ENCODE measurements at regions not wholly inside any gene's neighbourhood (a gene's known extent, or its start where the extent isn't known, plus 50 kb on each side); places are given as distances from the start of the nearest gene placed in this dataset.
"Not testable (repeated sequence)": the region's sequence is repeated elsewhere in the genome, so short reads cannot be mapped to it uniquely, and the experiment has no call there.

GRCh38 chr1:230556453-230556852, 85.8 kb upstream of the COG2 start:
- no peak for DNase-seq (ENCODE audit: low read depth)

DNA sequence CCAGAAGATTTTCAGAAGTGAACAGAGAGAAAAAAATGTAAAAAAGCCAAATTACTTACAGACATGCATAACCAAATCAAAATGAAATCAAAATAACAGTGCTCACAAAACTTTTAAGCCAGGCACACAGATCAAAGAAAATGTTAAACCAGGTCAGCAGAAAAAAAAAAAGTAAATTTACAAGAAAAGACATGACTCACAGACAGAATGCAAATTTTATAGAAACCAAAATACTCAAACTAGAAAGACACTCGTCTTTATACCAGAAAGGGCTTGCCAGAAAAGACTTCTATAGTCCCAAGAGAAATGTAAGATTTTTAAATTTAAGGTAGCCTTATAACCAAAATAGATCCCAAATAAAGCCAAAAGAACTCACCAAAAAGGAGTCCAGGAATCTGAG, 86.5 kb upstream of the COG2 start:
- no peak for DNase-seq (ENCODE audit: low read depth)

DNA sequence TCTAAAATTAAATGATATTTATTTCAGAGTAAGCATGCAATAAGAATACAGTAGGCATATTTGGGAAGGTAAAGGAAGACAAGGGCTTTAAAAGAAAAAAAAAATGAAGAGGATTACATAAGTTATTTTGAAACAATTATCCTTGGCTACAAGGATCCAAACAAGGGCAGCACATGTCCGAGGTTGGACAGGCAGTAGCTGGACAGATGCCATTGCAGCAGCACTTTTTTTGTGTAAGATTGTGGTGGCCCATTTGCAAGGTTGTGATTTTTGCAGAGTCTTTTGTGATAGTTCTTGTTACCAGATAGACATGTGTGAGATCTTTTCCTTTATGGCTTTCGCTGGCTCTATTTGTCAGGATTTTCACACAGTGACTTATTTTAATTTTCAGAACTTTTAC, 89.4 kb upstream of the COG2 start:
- no peak for DNase-seq (ENCODE audit: low read depth)

DNA sequence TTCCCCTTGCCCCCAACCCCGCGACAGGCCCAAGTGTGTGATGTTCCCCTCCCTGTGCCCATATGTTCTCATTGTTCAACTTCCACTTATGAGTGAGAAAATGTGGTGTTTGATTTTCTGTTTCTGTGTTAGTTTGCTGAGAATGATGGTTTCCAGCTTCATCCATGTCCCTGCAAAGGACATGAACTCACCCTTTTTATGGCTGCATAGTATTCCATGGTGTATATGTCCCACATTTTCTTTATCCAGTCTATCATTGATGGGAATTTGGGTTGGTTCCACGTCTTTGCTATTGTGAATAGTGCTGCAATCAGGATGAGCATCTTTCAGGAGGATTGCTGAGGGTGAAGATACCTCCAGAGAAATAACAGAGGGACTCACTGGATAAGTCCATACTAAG, 91.3 kb upstream of the COG2 start:
- DNase-seq (ENCODE audit: low read depth): not testable (repeated sequence)

DNA sequence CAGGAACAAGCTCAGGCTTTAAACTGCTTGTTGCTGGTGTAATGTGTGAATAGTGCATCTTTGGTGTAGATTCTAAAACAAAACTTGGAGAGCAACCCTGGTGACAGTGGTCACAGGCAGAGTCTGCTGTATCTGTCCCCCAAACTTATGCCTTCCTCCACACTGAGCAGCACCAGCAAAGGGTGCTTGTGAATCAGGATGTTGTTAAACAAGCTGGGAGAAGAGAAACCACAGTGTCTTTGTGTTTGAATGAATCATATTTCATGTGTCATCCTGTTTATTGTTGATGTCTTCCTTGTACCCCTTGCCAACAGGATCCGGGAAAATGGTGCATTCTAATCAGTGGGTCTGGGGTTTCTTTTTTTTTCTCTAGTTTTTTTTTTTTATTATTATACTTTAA, 91.9 kb upstream of the COG2 start:
- DNase-seq (ENCODE audit: low read depth): peak; percentile 39

DNA sequence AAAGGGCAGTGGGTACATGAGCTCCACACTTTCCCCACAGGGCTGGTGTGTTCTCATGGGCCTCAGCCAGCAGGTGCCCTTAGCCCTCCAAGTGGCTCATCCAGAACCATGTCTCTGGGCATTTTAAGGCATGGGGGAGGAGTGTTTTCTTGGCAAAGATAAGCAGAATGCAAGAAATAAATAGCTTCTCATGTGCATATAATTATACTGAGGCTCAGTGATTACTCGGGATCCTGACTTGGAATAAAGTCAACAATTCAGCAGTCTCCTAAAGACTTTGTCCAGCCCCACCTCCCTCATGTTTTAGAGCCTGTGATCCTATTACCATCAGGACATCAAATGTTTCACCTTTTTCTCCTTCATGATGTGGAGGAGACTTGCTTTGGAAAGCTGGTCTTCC, 92.7 kb upstream of the COG2 start:
- DNase-seq (ENCODE audit: low read depth): no peak

DNA sequence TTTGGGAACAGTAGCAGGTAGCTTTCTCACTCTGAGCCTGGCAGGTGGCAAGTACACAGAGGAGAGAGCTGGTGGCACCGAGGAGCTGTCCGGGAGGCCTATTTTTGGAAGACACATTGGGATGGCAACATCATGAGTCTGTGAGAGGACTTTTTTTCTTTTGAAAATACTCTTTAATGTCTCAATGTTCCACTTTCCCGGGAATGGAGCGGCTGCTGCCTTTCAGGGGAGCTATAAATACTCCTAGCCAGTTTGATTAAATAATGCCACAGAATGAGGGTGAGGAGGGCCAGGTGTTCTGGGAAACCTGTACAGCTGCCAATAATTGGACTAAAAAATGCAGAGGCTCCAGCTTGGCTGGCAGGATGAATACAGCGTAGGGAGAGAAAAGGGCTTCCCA, 93.3 kb upstream of the COG2 start:
- no peak for DNase-seq (ENCODE audit: low read depth)

- no peak for DNase-seq (ENCODE audit: low read depth)
Measured at GRCh38 chr1:230548357-230548756, 93.9 kb upstream of the COG2 start.

- DNase-seq (ENCODE audit: low read depth): no peak
Measured at GRCh38 chr1:230545181-230545580, 97.1 kb upstream of the COG2 start.

DNA sequence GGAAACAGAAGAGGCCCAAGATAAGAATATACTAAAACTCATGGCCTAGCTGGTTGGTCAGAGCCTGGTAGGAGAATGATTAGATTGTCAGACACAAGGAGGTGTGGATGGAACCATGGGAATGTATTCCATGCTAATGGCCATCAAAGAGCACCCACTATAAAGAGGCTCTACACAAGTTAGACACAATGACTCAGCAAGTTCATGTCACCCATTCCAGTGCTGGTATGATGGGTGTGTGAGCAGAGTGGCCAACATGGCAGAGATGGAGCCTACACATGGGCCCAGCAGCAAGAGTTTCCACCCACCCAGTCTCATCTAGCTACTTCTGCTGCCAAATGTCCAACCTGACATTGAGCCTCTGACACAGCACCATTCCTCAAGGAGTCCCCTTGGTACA, 97.5 kb upstream of the COG2 start:
- no peak for DNase-seq (ENCODE audit: low read depth)

DNA sequence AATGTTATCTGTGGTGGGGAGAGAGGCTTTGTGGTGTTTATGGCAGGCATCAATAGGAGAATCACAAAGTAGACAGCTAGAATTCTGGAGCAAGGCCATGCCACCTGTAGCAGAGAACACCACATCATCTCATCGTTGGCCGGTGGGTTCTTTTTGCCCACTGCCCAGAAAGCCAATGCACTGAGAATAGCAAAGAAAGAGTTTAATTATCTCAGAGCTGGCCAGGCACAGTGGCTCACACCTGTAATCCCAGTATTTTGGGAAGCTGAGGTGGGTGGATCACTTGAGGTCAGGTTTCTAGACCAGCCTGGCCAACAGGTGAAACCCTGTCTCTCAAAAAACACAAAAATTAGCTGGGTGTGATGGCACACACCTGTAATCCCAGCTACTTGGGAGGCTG, 99.2 kb upstream of the COG2 start:
- DNase-seq (ENCODE audit: low read depth): no peak

GRCh38 chr1:230542681-230543080, 99.6 kb upstream of the COG2 start:
- DNase-seq (ENCODE audit: low read depth): no peak

DNA sequence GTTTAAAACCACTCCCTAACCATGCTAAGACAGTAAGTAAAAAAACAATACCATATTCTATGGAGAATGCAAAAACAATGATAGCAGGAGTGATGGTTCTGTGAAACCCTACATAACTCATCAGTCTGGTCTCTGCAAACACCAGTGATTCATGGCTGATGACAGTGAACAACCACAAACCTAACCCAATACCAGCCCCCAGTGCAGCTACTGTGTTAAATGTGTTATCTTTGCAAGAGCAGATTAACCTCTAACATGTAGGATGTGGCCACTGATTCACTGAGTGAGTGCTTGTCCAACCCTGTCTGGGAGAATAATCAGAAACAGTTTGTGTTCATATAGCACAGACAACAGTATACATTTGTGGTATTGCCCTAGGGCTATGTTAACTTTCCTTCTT, 100.2 kb upstream of the COG2 start:
- DNase-seq (ENCODE audit: low read depth): peak; percentile 77

DNA sequence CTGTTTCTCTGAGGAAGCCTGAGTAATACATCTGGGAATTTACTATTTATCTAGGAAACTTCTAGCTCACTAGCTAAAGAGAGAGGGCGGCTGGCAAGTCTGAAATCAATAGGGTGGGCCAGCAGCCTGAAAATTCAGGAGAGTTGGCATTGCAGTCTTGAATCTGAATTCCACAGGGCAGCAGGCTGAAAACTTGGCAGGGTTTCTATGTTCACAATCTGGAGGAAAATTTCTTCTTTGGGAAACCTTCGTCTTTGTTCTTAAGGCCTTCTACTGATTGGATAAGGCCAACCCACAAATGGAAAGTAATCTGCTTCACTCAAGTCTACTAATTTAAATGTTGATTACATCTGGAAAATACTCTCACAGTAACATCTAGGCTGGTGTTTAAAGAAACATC, 101.0 kb upstream of the COG2 start:
- no peak for DNase-seq (ENCODE audit: low read depth)

GRCh38 chr1:230540421-230541155, 101.7 kb upstream of the COG2 start:
- DNase-seq (ENCODE audit: low read depth): no peak

- DNase-seq (ENCODE audit: low read depth): no peak
Measured at GRCh38 chr1:230537456-230537855, 104.8 kb upstream of the COG2 start.

DNA sequence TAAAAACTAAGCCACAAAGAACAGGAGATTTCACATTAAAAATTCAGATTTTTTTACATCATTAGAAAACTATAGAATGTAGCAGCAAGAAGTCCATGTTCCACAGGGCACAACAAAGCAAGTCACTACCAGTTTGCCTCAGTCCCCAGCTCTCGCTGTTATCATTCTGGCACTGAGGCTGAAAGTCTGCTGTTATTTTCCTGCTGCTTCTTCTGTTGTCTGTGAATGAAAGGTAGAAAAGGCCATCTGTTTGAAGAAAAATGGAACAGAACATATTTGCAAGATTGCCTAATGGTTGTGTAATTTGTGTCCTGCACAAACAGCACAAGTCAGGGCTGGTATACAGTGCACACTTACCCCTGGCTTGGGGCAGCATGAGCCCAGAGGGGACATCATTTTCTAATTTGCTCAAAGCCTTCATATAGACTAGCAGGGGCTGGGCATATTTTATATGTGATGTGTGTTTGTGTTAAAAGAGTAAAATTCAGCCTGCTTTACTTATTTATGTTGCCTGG, 105.6 kb upstream of the COG2 start:
- DNase-seq (ENCODE audit: low read depth): no peak

GRCh38 chr1:230534224-230534623, 108.1 kb upstream of the COG2 start:
- no peak for DNase-seq (ENCODE audit: low read depth)

GRCh38 chr1:230531103-230531502, 105.0 kb upstream of the PGBD5 start:
- DNase-seq (ENCODE audit: low read depth): no peak

DNA sequence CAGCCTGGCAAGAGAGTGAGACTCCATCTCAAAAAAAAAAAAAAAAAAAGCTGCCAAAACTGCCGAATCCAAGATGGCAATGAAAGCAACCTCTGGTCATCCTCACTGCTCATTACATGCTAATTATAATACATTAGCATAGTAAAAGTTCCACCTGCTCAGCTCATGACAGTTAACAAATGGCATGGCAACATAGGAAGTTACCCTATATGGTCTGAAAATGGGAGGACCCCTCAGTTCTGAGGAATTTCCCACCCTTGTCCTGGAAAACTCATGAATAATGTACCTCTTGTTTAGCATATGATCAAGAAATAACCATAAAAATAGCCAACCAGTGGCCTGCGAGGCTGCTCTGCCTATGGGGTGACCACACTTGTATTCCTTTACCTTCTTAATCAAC, 93.1 kb upstream of the PGBD5 start:
- DNase-seq (ENCODE audit: low read depth): no peak

DNA sequence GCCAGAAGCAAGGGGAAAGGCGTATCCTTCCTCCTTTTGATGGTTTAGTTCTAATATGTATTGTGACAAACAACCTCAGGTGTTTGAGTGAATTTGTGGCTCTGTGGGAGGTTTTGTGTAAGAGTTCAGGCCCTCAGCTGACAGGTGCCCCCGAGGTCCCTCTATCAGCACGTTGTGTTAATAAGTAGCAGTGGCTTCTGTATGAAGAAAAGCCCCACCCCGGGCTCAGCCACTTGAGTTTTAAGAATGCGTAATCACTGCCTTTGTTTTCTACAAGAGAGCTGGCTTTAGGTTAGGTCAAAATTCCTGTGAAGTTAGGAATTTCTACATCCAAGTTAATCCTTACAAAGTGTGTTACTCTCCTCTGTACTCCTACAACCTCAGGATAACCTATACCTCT, 92.4 kb upstream of the PGBD5 start:
- DNase-seq (ENCODE audit: low read depth): no peak

GRCh38 chr1:230517786-230518185, 91.7 kb upstream of the PGBD5 start:
- DNase-seq (ENCODE audit: low read depth): no peak

- DNase-seq (ENCODE audit: low read depth): no peak
Measured at GRCh38 chr1:230517326-230517725, 91.2 kb upstream of the PGBD5 start.

DNA sequence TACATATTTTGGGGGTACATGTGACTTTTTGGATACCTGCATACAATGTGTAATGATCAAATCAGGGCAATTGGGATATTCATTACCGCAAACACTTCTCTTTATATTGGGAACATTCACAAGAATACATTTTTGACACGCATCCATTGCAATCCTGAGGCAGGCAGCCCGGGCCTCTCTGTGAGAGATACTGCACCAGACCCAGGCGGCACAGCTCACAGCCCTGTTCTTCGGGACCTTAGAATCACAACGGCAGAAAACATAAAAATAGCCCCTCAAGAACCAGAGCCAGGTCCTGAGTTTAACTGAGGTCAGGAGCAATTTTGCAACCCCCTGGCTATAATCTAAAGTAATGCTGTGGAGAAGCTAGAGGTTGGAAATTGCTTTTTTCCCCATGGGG, 90.8 kb upstream of the PGBD5 start:
- DNase-seq (ENCODE audit: low read depth): no peak

All from RPMI7951 (cell line).